GDM1 (cell line): ENCODE measurements at regions not wholly inside any gene's neighbourhood (a gene's known extent, or its start where the extent isn't known, plus 50 kb on each side); places are given as distances from the start of the nearest gene placed in this dataset.

Experiments used
- DNase-seq: peaks from one replicate; lab custom pipeline; 2025; lab: John Stamatoyannopoulos, UW

GRCh38 chr1:235925016-235925415 lies 58.3 kb upstream of the LYST start:
- DNase-seq: no peak

- no peak for DNase-seq
These were observed 56.8 kb upstream of the LYST start for GRCh38 chr1:235923466-235924021.

GRCh38 chr1:235920596-235921375 lies 54.1 kb upstream of the LYST start:
- DNase-seq: no peak

- DNase-seq: no peak
These were observed 53.2 kb upstream of the LYST start for GRCh38 chr1:235919833-235920441.

GRCh38 chr1:235919127-235919832 lies 52.6 kb upstream of the LYST start:
- no peak for DNase-seq

- no peak for DNase-seq
These were observed 51.8 kb upstream of the LYST start for GRCh38 chr1:235918465-235918864.

GRCh38 chr1:235918032-235918431 lies 51.3 kb upstream of the LYST start:
- no peak for DNase-seq

GRCh38 chr1:235917267-235917811 lies 50.6 kb upstream of the LYST start:
- DNase-seq: peak; percentile 67
